CD14-positive monocyte (primary cell): ENCODE measurements at regions not wholly inside any gene's neighbourhood (a gene's known extent, or its start where the extent isn't known, plus 50 kb on each side); places are given as distances from the start of the nearest gene placed in this dataset.

Experiments used
- DNase-seq, 3 donors: peaks; one replicate each; pipeline ENCODE4 v3.0.0-alpha.2; 2011 to 2022
- H2AFZ ChIP-seq: 2 replicates; pipeline ENCODE4 v1.6.0; 2012; ENCODE audit warnings: mild to moderate bottlenecking, low read depth, low read length, inconsistent platforms; ENCODE audit not compliant: insufficient read depth, poor library complexity, severe bottlenecking
- H3K27ac ChIP-seq, 2 donors: 1 replicate in 1 of 2; 2 replicates in 1 of 2; pipeline ENCODE4 v1.5.1; 2012 to 2013; ENCODE audit warnings: low read length in 2 of 2, control low read depth in 1 of 2, inconsistent platforms in 1 of 2, low read depth in 1 of 2, mild to moderate bottlenecking in 1 of 2
- H3K27me3 ChIP-seq, 2 donors: one replicate each; pipeline versions ENCODE4 v1.6.0 to v1.6.1; 2011 to 2013; ENCODE audit warnings: low read length in 2 of 2; ENCODE audit not compliant: control insufficient read depth in 2 of 2, insufficient read depth in 2 of 2
- H3K36me3 ChIP-seq, 2 donors: replicated peaks in 1 of 2; 1 replicate in 1 of 2; 2 replicates in 1 of 2; pipeline versions ENCODE4 v1.5.1 to v1.6.1; 2012 to 2013; ENCODE audit warnings: low read length in 2 of 2, control low read depth in 1 of 2, inconsistent platforms in 1 of 2, mild to moderate bottlenecking in 1 of 2; ENCODE audit not compliant: insufficient read depth in 2 of 2, control insufficient read depth in 1 of 2
- H3K4me1 ChIP-seq, 2 donors: 1 replicate in 1 of 2; 2 replicates in 1 of 2; pipeline versions ENCODE4 v1.5.1 to v1.6.1; 2012 to 2013; ENCODE audit warnings: low read length in 2 of 2, control low read depth in 1 of 2, inconsistent platforms in 1 of 2, mild to moderate bottlenecking in 1 of 2, moderate library complexity in 1 of 2; ENCODE audit not compliant: insufficient read depth in 2 of 2, control insufficient read depth in 1 of 2
- H3K4me2 ChIP-seq: replicated peaks from 2 replicates; pipeline ENCODE3; 2012; ENCODE audit warnings: low read length, moderate library complexity, mild to moderate bottlenecking; ENCODE audit not compliant: poor library complexity, severe bottlenecking; ENCODE audit errors: extremely low read depth
- H3K4me3 ChIP-seq, 3 experiments: fragments of 200-600 bp in 1 of 3; sonication (generic) in 1 of 3; replicated peaks in 1 of 3; 1 replicate in 2 of 3; 2 replicates in 1 of 3; pipeline ENCODE4 v1.5.1; 2011 to 2013; ENCODE audit warnings: low read length in 3 of 3, mild to moderate bottlenecking in 3 of 3, control low read depth in 2 of 3, low read depth in 2 of 3, inconsistent platforms in 1 of 3, moderate library complexity in 1 of 3
- H3K79me2 ChIP-seq: 2 replicates; pipeline ENCODE4 v1.6.0; 2012; ENCODE audit warnings: mild to moderate bottlenecking, control low read depth, inconsistent platforms, low read length, moderate library complexity; ENCODE audit not compliant: insufficient read depth
- H3K9ac ChIP-seq: 2 replicates; pipeline ENCODE4 v1.6.0; 2017; ENCODE audit warnings: low read length, mild to moderate bottlenecking; ENCODE audit not compliant: insufficient read depth, poor library complexity, severe bottlenecking
- H3K9me3 ChIP-seq, 2 donors: replicated peaks in 1 of 2; 1 replicate in 1 of 2; 2 replicates in 1 of 2; pipeline versions ENCODE4 v1.5.1 to v1.6.1; 2012 to 2013; ENCODE audit warnings: low read length in 2 of 2, control low read depth in 1 of 2; ENCODE audit not compliant: control insufficient read depth in 1 of 2, insufficient read depth in 1 of 2
- H4K20me1 ChIP-seq: 2 replicates; pipeline ENCODE4 v1.6.0; 2012; ENCODE audit warnings: mild to moderate bottlenecking, low read length, control low read depth, moderate library complexity; ENCODE audit not compliant: insufficient read depth
- H3K27ac Mint-ChIP-seq, 7 donors: one replicate each; pipeline ENCODE4 v1.8.0; 2020; ENCODE audit warnings: mild to moderate bottlenecking in 7 of 7, mixed read lengths in 7 of 7, moderate library complexity in 6 of 7, inconsistent platforms in 2 of 7
- H3K27me3 Mint-ChIP-seq, 3 donors: one replicate each; pipeline ENCODE4 v1.8.0; 2021 to 2022; ENCODE audit warnings: low read depth in 3 of 3, mild to moderate bottlenecking in 3 of 3, mixed read lengths in 3 of 3, moderate library complexity in 3 of 3, inconsistent platforms in 1 of 3
- H3K36me3 Mint-ChIP-seq, 2 donors: one replicate each; pipeline ENCODE4 v1.8.0; 2020; ENCODE audit warnings: mixed read lengths in 2 of 2, inconsistent platforms in 1 of 2, mild to moderate bottlenecking in 1 of 2
- H3K4me1 Mint-ChIP-seq: one replicate; pipeline ENCODE4 v1.8.0; 2020; ENCODE audit warnings: mild to moderate bottlenecking, mixed read lengths
- H3K4me3 Mint-ChIP-seq, 2 donors: one replicate each; pipeline ENCODE4 v1.8.0; 2020; ENCODE audit warnings: mild to moderate bottlenecking in 2 of 2, mixed read lengths in 2 of 2, moderate library complexity in 1 of 2
- H3K9me3 Mint-ChIP-seq, 7 donors: one replicate each; pipeline ENCODE4 v1.8.0; 2020 to 2022; ENCODE audit warnings: mixed read lengths in 7 of 7, mild to moderate bottlenecking in 6 of 7, moderate library complexity in 6 of 7, inconsistent platforms in 2 of 7
- CTCF ChIP-seq: fragments of 200-600 bp; IDR thresholded peaks from one replicate; pipeline ENCODE4 v1.8.0; 2022; ENCODE audit warnings: antibody characterized with exemption, mild to moderate bottlenecking
- WGBS: methylation state at CpG from one replicate; pipeline ENCODE4 v1.1.5; 2013; ENCODE audit warnings: missing lambda C conversion rate; ENCODE audit not compliant: insufficient coverage; 5-methylcytosine and 5-hydroxymethylcytosine counted together
- intact Hi-C, 2 donors: fragments of 100-400 bp; cut with micrococcal nuclease; formaldehyde crosslinking; loops; one replicate each; pipeline versions ENCODE4 v1.15.0 to v1.15.1; 2023

GRCh38 chr7:67621704-67622103 is 625.1 kb downstream of the TYW1 start:
- no peak overlapping the region for H3K4me3 ChIP-seq
- H3K27ac ChIP-seq = no peak overlapping the region
- H3K4me1 ChIP-seq = no peaks in the 10 kb centered on the region
- intact Hi-C loops = no loop called here
- H2AFZ ChIP-seq = no peak overlapping the region
- H3K9ac ChIP-seq = no peak overlapping the region
- no peaks in the 10 kb centered on the region for H3K36me3 Mint-ChIP-seq
- peaks cover 0 to 2% (median 0%) of the 10 kb centered on the region in 7 donors for H3K9me3 Mint-ChIP-seq
- no peak overlapping the region for H3K4me3 Mint-ChIP-seq
- WGBS = 86% methylated on average over 1 of the region's 3 CpGs
- no peaks in the 10 kb centered on the region for H3K36me3 ChIP-seq
- H3K4me2 ChIP-seq = no peak overlapping the region
- H4K20me1 ChIP-seq = no peaks in the 10 kb centered on the region
- no peaks in the 10 kb centered on the region for H3K4me1 Mint-ChIP-seq
- H3K27me3 ChIP-seq = no peaks in the 10 kb centered on the region
- H3K27me3 Mint-ChIP-seq = peaks cover 3 to 17% (median 9%) of the 10 kb centered on the region in 3 donors
- DNase-seq = no peak
- H3K9me3 ChIP-seq = no peaks in the 10 kb centered on the region
- no peak for TF ChIP-seq CTCF
- no peak overlapping the region for H3K27ac Mint-ChIP-seq
- no peaks in the 10 kb centered on the region for H3K79me2 ChIP-seq

- peaks cover 0 to 1% (median under 1%) of the 10 kb centered on the region in 3 donors for H3K27me3 Mint-ChIP-seq
- H3K9me3 Mint-ChIP-seq = peaks cover 0 to 2% (median 0%) of the 10 kb centered on the region in 7 donors
- Histone ChIP-seq H3K4me2 (no peak overlapping the region), H3K9ac (no peak overlapping the region), H4K20me1 (no peaks in the 10 kb centered on the region), H3K27ac (no peak overlapping the region), H3K79me2 (no peaks in the 10 kb centered on the region), H2AFZ (no peak overlapping the region), H3K36me3 (no peaks in the 10 kb centered on the region), H3K9me3 (no peaks in the 10 kb centered on the region), H3K4me1 (no peaks in the 10 kb centered on the region), H3K27me3 (no peaks in the 10 kb centered on the region), H3K4me3 (no peak overlapping the region)
- H3K36me3 Mint-ChIP-seq = no peaks in the 10 kb centered on the region
- peak; percentile 76 for TF ChIP-seq CTCF
- DNase-seq = peak in 1 of 3 donors; percentile 5
- intact Hi-C loops = no loop called here
- 11% methylated on average over 15 of the region's 15 CpGs for WGBS
- H3K27ac Mint-ChIP-seq = no peak overlapping the region
- H3K4me3 Mint-ChIP-seq = no peak overlapping the region
- no peaks in the 10 kb centered on the region for H3K4me1 Mint-ChIP-seq
These were observed 628.7 kb downstream of the TYW1 start for GRCh38 chr7:67625257-67625737.
